GM18502 (cell line): ENCODE measurements at regions not wholly inside any gene's neighbourhood (a gene's known extent, or its start where the extent isn't known, plus 50 kb on each side); places are given as distances from the start of the nearest gene placed in this dataset.
A peak's percentile ranks its signal among the peaks of the same experiment; 100 is the strongest.

Experiments used
- ATAC-seq: cut with Tn5 transposase; IDR thresholded peaks from one replicate; pipeline ENCODE4 v1.9.1; 2021; ENCODE audit warnings: mild to moderate bottlenecking; ENCODE audit not compliant: unreplicated experiment, poor library complexity

DNA sequence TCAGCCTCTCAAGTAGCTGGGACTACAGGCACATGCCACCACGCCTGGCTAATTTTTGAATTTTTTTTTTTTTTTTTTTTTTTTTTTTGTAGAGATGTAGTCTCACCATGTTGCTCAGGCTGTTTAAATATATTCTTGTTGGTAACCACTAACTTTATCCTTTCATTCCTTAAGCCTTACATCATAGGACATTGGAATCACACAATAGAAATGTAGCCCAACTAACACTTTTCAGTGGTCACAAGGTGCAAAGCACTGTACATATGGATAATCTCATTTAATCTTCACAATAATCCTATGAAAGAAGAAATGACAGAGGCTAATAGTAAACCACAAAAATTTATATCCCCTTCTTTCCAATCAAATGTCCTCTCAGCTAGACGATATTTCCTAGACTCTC, 417.8 kb upstream of the DACH1 start:
- ATAC-seq = no peak

DNA sequence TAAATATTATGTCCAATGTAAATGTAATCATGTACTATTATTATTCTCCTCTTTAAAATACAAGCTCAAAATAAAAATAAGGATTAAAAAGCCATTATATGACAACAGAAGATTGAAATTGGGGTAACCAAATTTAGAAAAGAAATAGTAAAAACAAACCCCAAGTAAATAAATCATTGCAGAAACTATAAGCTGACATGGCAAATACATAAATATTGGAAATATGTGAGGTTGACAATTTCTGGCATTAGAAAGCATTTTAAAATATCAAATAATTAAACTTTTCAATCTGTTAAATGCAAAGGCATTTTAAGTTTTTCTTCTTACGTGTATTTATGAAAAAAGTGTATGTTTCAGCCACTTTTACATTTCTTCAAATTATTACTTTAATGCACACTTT, 394.7 kb upstream of the DACH1 start:
- ATAC-seq = no peak

DNA sequence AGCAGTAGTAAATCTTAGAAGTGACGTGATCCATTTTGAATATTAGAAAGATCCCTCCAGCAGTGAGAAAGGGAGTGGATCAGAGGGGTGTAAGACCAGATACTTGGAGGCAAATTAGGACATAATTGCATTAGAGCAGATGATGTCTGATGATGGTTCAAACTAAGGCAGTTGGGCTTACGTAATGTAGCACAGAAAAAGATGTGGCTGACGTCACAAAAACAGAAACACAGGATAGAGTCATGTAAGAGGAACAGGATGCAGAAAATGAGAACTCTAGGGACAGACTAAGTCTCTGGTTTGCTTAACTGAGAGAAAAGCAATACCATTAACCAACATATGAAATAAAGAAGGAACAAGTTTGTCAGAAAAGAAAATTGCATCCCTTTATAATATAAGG, 392.5 kb upstream of the DACH1 start:
- no peak for ATAC-seq

DNA sequence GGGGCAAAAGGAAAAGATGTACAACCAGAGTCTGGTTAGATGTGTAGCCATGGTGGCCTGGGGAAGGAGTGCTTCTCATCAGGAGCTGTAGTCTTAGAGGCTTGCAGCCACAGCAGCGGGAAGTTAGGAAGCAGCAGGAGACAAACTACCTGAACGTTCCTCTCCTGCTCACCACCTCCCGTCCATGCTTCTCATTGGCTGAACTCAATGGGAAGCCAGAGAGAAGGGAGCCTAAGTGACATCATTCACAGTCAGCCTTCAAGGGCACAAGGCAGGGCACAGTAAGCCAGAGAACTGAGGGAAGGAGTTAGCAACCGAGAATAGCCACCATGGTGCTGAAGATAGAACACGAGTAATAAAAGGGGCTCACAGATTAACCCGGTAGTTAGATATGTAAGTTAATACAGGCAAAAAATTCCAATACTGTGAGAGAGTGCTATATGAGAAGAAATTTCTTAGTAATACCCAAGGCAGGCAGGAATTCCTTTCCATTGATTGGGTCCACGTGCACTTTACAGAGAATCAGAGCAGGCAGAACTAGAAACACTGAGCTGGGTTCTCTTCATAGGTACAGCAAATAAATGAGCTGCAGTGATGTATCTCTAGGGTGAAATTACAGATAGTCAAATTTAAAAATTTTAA, 391.5 kb upstream of the DACH1 start:
- ATAC-seq = no peak

DNA sequence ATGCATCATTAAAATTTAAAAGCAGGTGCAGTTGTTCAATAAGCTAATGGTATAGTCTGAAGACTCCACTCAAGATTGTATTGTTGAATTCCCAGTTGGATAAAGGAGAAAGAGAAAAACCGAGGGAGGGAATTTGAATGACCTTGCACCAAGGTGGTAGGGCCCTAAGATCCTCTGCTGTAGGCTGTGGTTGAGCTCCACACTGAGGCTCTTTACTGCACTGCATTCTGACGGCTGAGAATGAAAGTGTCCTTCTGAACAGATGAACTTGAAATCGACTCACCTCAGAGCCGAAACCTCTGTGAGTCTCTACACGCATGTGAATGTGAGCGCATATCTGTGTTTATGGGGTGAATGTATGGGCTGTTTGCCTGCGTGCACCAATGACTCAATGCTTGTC, 388.9 kb upstream of the DACH1 start:
- no peak for ATAC-seq

DNA sequence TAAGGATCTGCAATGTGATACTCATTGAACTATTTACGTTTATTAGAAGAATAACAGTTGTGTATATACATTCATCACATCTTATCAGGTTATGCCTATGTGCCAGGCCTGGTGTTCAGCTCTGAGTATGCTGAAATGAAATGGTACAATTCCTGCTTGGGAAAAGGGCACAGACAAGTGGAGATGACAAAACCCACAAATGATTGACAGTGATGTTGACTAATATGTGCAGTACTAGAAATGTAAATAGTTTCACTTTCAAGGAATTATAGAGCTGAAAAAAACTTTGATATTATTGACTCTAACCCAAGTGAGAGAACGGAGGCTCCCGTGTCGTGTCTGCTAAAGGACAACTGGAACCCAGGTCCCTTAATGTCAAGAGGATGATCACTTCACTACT, 386.8 kb upstream of the DACH1 start:
- ATAC-seq = no peak

DNA sequence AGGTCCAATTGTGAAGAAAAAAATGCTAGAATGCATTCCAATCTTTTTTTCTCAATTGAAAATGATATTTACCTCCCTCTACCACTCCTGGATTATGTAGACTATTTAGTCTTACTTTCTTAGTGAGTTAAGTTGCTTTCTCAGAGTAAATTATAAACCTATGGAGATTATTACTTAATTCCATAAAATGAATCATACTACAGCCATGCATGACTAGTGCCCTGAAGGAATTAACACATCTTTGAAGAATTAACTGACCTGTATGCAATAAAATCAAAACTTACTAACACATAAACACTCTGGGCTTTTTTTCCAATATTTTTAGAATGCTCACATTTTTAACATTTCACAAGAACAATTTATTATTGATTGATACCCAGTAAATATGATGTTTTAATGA, 379.4 kb upstream of the DACH1 start:
- no peak for ATAC-seq

DNA sequence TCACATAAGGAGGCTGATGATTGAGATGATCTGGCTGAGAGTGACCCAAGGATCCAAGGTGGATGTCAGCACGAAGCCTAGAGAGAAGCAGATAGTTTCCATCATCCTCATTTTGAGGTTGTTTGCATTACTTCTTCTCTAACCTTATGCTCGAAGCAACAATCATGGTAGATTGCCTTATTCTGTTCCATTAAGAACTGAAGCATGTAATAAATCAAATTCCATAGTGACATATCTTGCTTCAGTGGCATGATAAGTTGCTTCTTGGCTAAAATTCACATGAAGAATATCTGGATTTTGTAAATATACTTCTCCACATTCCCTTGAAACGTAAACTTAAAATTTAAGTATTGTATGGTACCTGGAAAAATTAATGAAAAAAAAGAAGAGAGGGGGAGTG, 377.8 kb upstream of the DACH1 start:
- no peak for ATAC-seq

DNA sequence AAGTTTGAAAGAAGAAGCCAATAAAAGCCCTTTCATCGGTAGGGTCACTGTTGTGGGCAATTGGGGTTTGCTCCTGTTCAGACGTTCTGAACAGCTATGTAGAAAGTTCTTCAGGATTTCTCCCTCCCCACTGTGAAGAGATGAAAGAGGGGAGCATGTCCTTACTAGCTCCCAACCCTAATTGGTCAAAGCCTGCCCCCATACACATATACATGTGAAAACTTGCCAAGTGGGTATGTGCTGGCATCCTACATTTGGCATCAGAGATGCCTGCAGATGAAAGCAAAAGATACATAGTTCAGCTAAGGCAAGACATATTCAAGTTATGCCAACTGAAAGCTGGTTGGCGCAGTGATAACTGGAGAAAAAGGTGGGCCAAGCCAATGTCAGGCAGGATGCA, 363.1 kb upstream of the DACH1 start:
- no peak for ATAC-seq

DNA sequence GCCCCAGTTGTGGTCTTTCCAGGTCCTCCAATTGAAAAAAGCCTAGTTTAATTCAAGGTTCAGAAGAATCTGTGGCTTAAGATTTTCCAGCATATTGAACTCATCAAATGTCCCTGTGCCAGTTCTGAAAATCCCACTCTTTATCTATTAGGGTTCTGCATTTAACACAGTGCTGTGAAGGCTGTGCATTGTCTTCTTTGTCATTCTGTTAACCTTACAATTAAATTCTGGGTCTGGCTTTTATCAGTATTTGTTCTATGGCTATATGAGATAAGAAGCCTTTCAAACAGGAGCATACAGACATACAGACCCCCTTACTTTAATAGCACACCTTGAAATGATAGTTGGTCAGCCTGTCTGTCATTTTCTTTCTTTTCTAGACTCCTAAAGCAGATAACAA, 362.1 kb upstream of the DACH1 start:
- ATAC-seq = no peak

DNA sequence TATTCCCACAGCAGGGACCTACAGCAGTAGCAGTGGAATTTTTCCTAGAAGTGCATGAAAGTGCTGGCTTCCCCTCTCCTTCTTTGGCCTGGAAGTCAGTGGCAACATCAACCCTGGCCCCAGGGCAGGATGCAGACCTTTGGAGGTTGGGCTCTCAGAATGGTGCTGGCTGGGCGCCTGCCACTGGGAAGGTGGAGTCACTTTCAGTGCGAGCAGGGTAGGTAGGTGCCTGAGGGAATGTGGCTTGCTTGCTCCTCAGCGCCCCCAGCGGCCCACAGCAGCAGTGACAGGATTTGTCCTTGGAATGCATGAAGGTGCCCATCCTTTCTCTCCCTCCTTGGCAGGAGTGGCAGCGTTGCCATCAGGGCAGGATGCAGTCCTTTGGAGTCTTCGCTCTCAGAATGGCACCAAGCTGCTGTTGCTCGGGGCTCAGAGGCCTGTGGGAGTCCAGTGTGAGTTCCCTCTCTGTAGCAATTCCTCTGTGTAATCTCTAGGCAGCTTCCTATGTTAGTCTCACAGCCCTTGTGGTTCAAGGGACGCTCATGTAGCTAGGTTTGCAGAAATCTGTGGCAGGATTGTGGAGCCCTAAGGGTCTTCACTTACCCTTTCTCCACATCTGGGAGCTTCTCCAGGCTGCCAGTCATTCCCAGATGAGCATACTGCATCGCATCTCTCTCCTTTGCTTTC, 354.4 kb upstream of the DACH1 start:
- ATAC-seq = peak; percentile 59

DNA sequence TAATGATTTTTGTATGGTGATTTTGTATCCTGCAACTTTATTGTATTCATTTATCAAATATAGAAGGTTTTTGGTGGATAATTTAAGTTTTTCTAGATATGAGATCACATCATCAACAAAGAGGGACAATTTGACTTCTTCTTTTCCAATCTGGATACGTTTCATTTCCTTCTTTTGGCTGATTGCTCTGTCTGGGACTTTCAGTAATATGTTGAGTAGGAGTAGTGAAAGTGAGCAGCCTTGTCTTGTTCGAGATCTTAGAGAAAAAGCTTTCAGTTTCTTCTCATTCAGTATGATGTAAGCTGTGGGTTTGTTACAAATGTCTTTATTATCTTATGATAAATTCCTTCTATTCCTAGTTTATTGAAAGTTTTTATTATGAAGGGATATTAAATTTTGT, 352.0 kb upstream of the DACH1 start:
- peak; percentile 80 for ATAC-seq

DNA sequence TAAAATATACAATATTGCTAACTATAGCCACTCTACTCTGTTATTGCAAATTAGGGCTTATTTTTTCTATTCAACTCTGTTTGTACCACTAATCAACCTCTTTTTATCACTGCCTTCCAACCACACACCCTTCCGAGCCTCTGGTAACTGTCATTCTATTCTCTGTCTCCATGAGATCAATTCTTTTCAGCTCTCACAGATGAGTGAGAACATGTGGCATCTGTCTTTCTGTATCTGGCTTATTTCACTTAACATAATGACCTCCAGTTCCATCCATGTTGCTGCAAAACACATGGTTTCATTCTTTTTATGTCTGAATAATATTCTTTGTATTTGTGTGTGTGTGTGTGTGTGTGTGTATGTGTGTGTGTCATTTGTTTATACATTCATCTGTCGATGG, 350.1 kb upstream of the DACH1 start:
- no peak for ATAC-seq

DNA sequence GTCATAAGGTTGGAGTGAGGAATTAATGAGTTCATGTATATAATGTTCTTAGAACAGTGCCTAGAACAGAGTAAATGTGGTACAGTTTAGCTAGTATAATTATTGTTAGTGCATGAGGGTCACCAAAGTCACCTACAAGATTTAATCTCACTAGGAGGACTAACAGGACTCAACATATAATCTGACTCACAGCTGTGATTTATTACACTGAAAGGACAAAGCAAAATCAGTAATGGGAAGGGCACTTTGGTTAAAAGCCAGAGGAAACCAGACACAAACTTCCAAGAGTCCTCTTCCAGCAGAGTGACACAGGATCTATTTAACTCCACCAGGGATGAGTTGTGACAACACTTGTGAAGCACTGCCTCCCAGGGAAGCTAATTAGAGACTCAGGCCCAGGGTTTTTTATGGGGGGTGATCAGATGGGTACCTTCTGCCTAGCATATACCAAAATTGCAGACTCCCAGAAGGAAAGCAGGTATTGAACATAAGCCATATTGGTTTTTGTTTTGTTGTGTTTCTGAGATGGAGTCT, 341.2 kb upstream of the DACH1 start:
- no peak for ATAC-seq

DNA sequence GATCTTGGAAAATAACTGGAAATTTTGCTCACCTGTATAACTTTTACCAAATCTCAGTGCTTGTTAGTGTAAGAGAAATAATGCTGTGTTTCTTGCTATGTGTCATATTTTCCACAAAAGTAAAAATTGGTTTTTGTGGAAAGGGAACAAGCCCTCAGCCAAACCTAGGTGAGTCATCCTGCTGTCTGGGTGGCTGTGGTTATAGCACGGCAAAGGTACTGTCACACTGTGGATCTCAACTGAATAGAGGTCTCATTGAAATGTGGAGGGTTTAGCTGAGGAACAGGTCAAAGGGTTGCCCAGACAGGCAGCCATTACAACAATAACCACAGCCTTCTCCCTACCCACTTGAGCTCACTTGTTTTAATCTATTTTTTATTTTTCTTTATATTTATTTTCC, 338.8 kb upstream of the DACH1 start:
- no peak for ATAC-seq

DNA sequence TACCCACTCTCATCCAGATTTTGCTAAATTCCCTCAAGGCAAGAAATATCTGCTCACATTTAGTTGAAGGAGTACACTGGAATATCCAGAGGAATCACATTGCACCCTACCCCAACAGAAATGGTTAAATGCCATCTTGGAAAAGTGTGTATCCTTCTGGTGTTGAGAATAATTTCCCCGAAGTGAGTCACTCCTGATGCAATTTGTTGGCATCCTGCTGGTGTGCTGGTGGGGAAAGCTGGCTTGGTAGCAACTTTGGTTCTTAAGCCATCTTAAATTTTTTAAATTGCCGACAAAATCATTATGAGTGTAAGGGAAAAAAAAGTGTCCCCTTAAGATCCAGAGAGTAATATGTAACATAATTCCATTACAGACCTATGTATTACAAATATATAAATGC, 337.3 kb upstream of the DACH1 start:
- ATAC-seq = no peak

DNA sequence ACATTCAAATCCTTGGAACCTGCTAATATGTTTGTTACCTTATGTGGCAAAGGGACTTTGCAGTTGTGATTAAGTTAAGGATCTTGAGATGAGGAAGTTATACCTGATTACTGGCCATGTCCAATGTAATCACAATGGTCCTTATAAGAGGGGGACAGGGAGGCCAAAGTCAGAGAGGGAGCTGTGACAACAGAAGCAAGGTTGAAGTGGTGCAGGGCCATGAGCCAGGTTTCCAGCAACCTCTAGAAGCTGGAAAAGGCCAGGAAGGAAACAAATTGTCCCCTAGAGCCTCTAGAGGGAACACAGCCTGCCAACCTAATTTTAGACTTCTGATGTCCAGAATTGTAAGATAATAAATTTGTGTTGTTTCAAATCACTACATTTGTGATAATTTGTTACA, 334.7 kb upstream of the DACH1 start:
- ATAC-seq = no peak

DNA sequence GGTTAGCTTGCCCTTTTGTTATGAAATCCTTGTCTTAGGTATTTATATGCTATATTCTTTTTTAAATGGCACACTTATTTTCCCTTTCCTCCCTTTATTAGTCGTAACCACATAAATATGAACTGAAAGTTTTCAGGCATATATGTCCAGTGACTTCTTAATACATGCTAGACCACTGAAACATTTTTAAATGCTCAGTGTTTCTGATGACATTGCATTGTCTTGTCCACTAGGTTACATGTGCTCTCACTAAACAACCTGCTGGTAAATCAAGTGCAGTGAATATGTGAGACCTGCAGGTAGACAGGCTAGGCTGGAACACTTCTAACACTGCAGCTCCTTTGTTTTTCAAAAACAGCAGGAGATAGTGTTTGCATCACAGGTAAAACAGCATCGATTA, 332.6 kb upstream of the DACH1 start:
- no peak for ATAC-seq

DNA sequence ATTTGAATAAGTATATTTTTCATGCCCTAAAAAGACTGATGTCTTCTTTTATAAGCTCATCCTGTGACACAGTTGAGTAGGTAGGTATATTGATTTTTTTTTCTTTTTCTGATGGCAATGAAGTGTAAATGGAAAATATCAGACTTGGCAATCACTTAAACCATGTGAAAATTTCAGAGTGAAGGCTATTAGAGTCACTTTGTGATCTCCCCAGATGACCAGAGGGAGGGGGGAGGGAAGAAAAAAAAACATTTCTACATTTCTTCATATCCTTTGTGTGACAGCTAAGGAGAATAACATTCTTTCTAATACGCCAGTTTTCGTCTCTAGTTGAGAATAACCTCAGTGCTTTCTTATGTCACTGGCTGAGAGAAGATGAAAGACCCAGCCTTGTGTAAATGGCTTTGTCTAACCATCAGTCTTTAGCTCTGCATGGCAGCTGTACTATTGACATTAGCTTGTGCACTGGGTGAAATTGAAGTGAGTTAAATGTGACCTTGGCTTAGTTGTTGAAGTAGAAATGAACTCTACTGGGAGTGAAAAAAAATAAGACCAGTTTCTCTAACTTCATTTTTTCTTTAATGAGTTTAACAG, 332.1 kb upstream of the DACH1 start:
- no peak for ATAC-seq

DNA sequence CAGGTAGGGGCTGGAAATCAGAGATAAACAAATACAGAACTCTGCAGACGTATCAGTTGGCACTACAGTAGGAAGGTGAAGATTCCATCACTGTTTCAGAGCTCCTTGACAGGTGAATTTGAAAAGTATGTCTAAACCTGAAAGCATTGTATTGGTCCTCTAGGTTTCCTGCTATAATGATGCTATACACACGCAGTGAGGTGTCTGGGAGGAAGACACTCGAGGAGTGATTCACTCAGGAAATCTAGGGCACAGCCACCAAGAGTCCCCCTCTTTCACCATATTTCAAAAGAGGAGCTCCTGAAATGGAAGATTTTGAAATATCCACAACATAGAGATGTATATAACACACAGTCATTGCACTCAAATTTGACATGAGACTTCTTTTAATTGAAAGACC, 331.0 kb upstream of the DACH1 start:
- no peak for ATAC-seq

DNA sequence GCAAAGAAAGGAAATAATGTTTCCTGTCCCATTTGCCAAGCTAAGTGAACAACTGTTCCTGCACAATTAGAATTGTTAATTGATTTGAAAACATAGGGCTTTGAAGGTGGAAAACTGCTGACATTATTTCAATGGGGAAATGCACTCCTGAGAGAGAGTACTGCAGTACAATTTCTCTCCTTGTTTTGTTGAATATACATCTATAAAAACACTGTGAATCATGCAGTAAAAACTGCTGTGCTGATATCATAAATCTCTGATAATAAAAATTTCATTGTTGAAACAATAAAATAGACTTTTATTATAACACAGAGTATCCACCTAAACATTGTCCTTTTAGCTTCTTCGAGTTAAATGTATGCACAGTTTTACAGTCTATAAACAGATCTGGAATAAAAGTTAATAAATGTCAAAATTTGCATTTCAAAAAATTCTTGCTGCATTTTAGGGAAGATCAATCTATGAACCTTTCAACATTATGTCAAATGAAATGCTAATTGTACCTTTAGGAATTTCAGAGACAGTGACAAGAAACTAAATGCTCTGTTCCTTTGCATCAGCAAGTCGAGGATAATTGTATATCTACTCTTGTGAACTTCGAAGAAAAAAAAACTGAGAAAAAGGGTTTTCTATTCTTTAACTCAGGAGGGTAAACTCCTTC, 328.2 kb upstream of the DACH1 start:
- no peak for ATAC-seq
